ENCODE measurements at regions not wholly inside any gene's neighbourhood (a gene's known extent, or its start where the extent isn't known, plus 50 kb on each side); places are given as distances from the start of the nearest gene placed in this dataset.

DNA sequence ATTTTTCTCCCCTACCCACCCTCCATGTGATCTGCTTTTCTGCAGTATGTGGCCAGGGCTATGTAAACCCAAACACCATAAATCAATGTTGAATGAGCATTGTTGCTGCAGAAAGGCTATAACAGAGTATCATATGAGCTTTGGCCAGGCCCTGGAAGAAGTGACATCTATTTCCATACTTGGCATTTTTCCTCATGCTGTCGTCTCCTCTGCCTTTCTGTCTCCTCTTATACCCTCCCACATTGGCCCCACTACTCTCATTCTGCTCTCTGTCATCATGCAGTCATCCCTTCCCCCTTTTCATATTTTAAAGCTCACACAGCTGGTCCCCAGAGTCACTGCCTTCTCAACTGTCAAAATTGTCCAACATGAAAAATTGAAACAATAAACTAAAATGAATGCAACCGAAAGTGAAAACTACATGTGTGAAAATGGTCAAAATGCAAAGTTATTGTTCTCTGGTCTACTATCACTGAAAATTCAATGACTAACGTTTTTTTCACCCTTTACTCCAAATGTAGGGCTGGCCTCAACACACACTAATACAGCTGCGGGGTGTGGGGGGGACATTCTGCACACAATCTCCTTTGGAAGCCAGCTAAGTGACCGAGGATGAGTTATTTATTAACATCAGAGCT, 290.7 kb upstream of the TMPO start:
- TF ChIP-seq, protein P1, sequence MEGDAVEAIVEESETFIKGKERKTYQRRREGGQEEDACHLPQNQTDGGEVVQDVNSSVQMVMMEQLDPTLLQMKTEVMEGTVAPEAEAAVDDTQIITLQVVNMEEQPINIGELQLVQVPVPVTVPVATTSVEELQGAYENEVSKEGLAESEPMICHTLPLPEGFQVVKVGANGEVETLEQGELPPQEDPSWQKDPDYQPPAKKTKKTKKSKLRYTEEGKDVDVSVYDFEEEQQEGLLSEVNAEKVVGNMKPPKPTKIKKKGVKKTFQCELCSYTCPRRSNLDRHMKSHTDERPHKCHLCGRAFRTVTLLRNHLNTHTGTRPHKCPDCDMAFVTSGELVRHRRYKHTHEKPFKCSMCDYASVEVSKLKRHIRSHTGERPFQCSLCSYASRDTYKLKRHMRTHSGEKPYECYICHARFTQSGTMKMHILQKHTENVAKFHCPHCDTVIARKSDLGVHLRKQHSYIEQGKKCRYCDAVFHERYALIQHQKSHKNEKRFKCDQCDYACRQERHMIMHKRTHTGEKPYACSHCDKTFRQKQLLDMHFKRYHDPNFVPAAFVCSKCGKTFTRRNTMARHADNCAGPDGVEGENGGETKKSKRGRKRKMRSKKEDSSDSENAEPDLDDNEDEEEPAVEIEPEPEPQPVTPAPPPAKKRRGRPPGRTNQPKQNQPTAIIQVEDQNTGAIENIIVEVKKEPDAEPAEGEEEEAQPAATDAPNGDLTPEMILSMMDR (IDR thresholded peaks at IDR 0.05): no peak
- TF ChIP-seq EZH2 (IDR thresholded peaks at IDR 0.05; ENCODE audit: borderline replicate concordance, insufficient read depth, low read depth, low read length, poor library complexity, severe bottlenecking): no peak
